Vagina (tissue), 2 donors: ENCODE measurements at regions not wholly inside any gene's neighbourhood (a gene's known extent, or its start where the extent isn't known, plus 50 kb on each side); places are given as distances from the start of the nearest gene placed in this dataset.

Source experiments
- POLR2AphosphoS5 ChIP-seq, 2 donors: sonication (generic); formaldehyde crosslinking; IDR thresholded peaks; one replicate each; pipeline ENCODE4 v1.9.0; 2017; ENCODE audit warnings: antibody characterized with exemption in 2 of 2, mild to moderate bottlenecking in 2 of 2, low read depth in 1 of 2; ENCODE audit not compliant: insufficient read depth in 1 of 2
- TF ChIP-seq, protein P1 (sequence below), 3 experiments: fragments of 450-650 bp in 2 of 3; fragments of 200-600 bp in 1 of 3; sonication (generic) in 1 of 3; IDR thresholded peaks; one replicate each; pipeline ENCODE4 v1.5.1; 2017 to 2019; ENCODE audit warnings: antibody characterized with exemption in 3 of 3, mild to moderate bottlenecking in 2 of 3, moderate library complexity in 2 of 3

DNA sequence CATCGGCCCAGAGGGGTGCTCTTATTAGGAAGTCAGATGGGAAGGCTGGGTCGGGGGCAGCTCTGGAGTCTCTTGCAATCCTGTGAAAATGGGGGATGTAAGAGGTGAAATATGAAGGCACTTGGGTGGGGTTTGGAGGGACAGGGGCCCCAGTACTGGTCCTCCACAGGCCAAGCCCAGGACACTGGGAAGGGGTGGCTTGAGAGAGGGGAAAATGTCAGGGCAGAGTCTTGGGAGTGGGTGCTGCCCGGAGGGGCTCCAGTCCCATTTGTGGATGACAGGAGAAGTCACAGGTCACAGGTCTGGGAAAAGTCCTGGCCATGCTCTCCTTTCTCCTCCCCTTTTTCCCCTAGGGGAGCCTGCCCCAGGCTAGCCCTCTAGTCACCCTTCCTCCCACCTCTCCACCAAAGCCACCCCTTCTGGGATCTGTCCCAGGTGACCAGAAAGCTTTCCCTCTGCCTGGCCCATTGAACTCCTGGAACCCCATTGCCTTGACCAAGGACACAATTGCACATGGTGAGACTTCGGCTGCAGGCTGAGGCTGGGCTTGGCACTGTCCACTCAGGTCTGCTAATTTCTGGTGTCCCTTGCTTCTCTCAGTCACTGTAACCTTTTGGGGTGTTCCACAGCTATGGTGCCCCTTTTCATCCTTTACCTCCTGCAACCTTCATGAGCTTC is 1465.0 kb downstream of the TBC1D22A start:
- TF ChIP-seq, protein P1, sequence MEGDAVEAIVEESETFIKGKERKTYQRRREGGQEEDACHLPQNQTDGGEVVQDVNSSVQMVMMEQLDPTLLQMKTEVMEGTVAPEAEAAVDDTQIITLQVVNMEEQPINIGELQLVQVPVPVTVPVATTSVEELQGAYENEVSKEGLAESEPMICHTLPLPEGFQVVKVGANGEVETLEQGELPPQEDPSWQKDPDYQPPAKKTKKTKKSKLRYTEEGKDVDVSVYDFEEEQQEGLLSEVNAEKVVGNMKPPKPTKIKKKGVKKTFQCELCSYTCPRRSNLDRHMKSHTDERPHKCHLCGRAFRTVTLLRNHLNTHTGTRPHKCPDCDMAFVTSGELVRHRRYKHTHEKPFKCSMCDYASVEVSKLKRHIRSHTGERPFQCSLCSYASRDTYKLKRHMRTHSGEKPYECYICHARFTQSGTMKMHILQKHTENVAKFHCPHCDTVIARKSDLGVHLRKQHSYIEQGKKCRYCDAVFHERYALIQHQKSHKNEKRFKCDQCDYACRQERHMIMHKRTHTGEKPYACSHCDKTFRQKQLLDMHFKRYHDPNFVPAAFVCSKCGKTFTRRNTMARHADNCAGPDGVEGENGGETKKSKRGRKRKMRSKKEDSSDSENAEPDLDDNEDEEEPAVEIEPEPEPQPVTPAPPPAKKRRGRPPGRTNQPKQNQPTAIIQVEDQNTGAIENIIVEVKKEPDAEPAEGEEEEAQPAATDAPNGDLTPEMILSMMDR (IDR thresholded peaks at IDR 0.05) = no peak
- TF ChIP-seq POLR2AphosphoS5 (IDR thresholded peaks at IDR 0.05; ENCODE audit: insufficient read depth in 1 of 2, low read depth in 1 of 2) = no peak
